BJ (cell line): ENCODE measurements at regions not wholly inside any gene's neighbourhood (a gene's known extent, or its start where the extent isn't known, plus 50 kb on each side); places are given as distances from the start of the nearest gene placed in this dataset.

Experiments
- CTCF ChIA-PET: fragments of 350-600 bp; formaldehyde crosslinking; extraction: SDS; loops from one replicate; lab custom pipeline; 2021; ENCODE audit warnings: antibody characterized with exemption, inconsistent platforms; lab: Yijun Ruan, JAX
- POLR2A ChIA-PET: fragments of 300-600 bp; sonication (Branson Sonifier 250); formaldehyde crosslinking; extraction: SDS; loops from one replicate; lab custom pipeline; 2021; ENCODE audit warnings: antibody characterized with exemption; lab: Charles Lee
- DNase-seq: peaks from one replicate; pipeline ENCODE4 v3.0.0-alpha.2; 2011; ENCODE audit warnings: low read depth
- H3K27me3 ChIP-seq: 2 replicates; pipeline ENCODE4 v1.6.0; 2011; ENCODE audit warnings: low read length; ENCODE audit not compliant: control insufficient read depth, insufficient read depth
- H3K36me3 ChIP-seq: 2 replicates; pipeline ENCODE4 v1.5.1; 2011; ENCODE audit warnings: low read length; ENCODE audit not compliant: control insufficient read depth, insufficient read depth
- H3K4me3 ChIP-seq: 2 replicates; pipeline ENCODE4 v1.5.1; 2011; ENCODE audit warnings: low read depth, mild to moderate bottlenecking, control low read depth, low read length
- TF ChIP-seq, protein P1 (sequence below): IDR thresholded peaks from 2 replicates; pipeline ENCODE4 v1.5.1; 2011; ENCODE audit warnings: low read depth, mild to moderate bottlenecking, control low read depth, inconsistent platforms, low read length, moderate library complexity; ENCODE audit not compliant: insufficient read depth

DNA sequence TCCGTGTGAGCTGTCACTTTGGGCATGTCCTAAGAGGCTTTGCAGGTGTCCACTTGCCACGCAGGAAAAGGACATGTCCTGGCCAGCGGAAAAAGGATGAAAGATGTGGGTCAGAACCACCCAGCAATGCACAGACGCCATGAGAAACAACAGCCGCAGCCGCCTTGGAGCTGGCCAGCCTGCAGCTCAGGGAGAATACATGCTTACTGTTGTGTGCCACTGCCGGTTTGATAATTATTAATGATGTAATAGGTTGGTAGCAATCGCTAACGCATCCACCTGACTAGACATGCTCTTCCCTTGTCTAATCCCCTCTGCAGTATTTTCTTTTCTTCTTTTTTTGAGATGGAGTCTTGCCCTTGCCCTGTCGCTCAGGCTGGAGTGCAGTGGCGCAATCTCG lies 221.7 kb downstream of the HAUS1 start:
- peaks cover 3% of the 10 kb centered on the region; the same call in 1 of the 2 replicates for H3K27me3 ChIP-seq
- H3K36me3 ChIP-seq = no peaks in the 10 kb centered on the region
- ChIA-PET CTCF (no interaction called here), POLR2A (no interaction called here)
- no peak overlapping the region for H3K4me3 ChIP-seq
- TF ChIP-seq, protein P1, sequence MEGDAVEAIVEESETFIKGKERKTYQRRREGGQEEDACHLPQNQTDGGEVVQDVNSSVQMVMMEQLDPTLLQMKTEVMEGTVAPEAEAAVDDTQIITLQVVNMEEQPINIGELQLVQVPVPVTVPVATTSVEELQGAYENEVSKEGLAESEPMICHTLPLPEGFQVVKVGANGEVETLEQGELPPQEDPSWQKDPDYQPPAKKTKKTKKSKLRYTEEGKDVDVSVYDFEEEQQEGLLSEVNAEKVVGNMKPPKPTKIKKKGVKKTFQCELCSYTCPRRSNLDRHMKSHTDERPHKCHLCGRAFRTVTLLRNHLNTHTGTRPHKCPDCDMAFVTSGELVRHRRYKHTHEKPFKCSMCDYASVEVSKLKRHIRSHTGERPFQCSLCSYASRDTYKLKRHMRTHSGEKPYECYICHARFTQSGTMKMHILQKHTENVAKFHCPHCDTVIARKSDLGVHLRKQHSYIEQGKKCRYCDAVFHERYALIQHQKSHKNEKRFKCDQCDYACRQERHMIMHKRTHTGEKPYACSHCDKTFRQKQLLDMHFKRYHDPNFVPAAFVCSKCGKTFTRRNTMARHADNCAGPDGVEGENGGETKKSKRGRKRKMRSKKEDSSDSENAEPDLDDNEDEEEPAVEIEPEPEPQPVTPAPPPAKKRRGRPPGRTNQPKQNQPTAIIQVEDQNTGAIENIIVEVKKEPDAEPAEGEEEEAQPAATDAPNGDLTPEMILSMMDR = no peak
- DNase-seq = no peak

DNA sequence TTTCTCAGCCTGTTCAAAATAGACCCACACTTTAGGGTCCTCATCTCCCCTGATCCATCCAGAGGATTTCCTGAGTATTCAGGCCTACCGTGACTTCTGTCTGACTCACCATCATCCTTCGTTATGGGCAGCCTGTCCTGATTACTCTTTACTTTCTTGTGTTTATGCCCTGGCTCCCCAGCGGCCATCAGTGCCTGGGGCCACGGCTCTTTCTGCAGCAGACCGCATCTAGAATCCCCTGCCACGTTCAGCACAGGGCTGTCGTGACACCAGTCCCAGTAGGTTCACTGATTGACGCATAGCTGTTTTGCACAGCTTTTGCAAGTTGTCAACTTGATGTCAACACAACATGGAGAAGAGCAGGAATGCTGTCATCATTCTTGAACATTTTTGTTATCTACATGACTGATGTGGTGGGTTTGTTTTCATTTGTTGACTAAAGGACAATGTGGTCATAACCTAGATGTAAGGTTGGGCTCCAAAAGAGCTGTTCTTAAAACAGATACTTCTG lies 225.6 kb downstream of the HAUS1 start:
- POLR2A ChIA-PET = no interaction called here
- TF ChIP-seq, protein P1 = no peak
- H3K27me3 ChIP-seq = peaks cover 18% of the 10 kb centered on the region
- no peaks in the 10 kb centered on the region for H3K36me3 ChIP-seq
- CTCF ChIA-PET = no interaction called here
- no peak for DNase-seq
- no peak overlapping the region for H3K4me3 ChIP-seq

DNA sequence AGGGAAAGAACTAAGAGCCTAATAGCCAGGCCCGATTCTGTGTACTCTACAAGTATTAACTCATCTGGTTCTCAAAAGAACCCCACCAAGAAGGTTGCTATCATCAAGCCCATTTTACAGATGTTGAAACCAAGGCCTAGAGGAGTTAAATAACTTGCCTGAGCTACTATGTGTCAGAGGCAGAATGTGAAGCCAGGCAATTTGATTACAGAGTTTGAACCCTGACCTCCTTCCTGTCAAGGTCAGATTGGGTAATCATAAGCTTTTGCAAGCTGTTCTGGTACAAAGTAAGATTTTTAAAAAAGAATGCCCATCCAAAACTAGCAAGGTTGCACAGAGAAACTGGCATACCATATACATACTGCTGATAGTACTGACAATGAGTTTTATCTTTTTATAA lies 227.1 kb downstream of the HAUS1 start:
- Histone ChIP-seq H3K27me3 (peaks cover 21% of the 10 kb centered on the region), H3K36me3 (no peaks in the 10 kb centered on the region), H3K4me3 (no peak overlapping the region)
- no peak for DNase-seq
- CTCF ChIA-PET = no interaction called here
- TF ChIP-seq, protein P1 = no peak
- POLR2A ChIA-PET = no interaction called here

GRCh38 chr18:46332286-46332801 lies 228.2 kb downstream of the HAUS1 start:
- Histone ChIP-seq H3K36me3 (no peaks in the 10 kb centered on the region), H3K4me3 (no peak overlapping the region), H3K27me3 (peaks cover 21% of the 10 kb centered on the region)
- POLR2A ChIA-PET = no interaction called here
- no peak for DNase-seq
- TF ChIP-seq, protein P1 = no peak
- CTCF ChIA-PET = no interaction called here

GRCh38 chr18:46332921-46333341 lies 228.7 kb downstream of the HAUS1 start:
- ChIA-PET POLR2A (no interaction called here), CTCF (no interaction called here)
- TF ChIP-seq, protein P1 = no peak
- no peak overlapping the region for H3K4me3 ChIP-seq
- no peak for DNase-seq
- H3K27me3 ChIP-seq = peaks cover 21% of the 10 kb centered on the region
- no peaks in the 10 kb centered on the region for H3K36me3 ChIP-seq
